ENCODE measurements at regions not wholly inside any gene's neighbourhood (a gene's known extent, or its start where the extent isn't known, plus 50 kb on each side); places are given as distances from the start of the nearest gene placed in this dataset.
A peak's percentile ranks its signal among the peaks of the same experiment; 100 is the strongest.
"Not testable (repeated sequence)": the region's sequence is repeated elsewhere in the genome, so short reads cannot be mapped to it uniquely, and the experiment has no call there.

GRCh38 chr6:27124252-27124657 is 123.2 kb upstream of the PRSS16 start:
- ChIA-PET CTCF (interaction anchor here (0.7 to 1.0 kb wide), 2 partner anchors 14 to 771 kb away, joined by 3 to 4 read pairs; no protein-coding TSS in a partner anchor), POLR2A (no interaction called here)
- no peak for DNase-seq (ENCODE audit: extremely low spot score)
- TF ChIP-seq CTCF (IDR thresholded peaks at IDR 0.05; ENCODE audit: control extremely low read depth, extremely low read depth, low read depth, missing control alignments), result no peak

- ChIA-PET POLR2A (interaction anchor here (1.1 kb wide), 1 partner anchor 21 kb away, joined by 15 read pairs; a partner anchor contains a TSS), CTCF (interaction anchor here (1.0 to 3.6 kb wide), 23 partner anchors 8 to 785 kb away, joined by 3 to 29 read pairs (median 3); no protein-coding TSS in a partner anchor)
- no peak for TF ChIP-seq CTCF (IDR thresholded peaks at IDR 0.05; ENCODE audit: control extremely low read depth, extremely low read depth, low read depth, missing control alignments)
- DNase-seq (ENCODE audit: extremely low spot score), result no peak
Observed at GRCh38 chr6:27126046-27126814, 121.3 kb upstream of the PRSS16 start.

DNA sequence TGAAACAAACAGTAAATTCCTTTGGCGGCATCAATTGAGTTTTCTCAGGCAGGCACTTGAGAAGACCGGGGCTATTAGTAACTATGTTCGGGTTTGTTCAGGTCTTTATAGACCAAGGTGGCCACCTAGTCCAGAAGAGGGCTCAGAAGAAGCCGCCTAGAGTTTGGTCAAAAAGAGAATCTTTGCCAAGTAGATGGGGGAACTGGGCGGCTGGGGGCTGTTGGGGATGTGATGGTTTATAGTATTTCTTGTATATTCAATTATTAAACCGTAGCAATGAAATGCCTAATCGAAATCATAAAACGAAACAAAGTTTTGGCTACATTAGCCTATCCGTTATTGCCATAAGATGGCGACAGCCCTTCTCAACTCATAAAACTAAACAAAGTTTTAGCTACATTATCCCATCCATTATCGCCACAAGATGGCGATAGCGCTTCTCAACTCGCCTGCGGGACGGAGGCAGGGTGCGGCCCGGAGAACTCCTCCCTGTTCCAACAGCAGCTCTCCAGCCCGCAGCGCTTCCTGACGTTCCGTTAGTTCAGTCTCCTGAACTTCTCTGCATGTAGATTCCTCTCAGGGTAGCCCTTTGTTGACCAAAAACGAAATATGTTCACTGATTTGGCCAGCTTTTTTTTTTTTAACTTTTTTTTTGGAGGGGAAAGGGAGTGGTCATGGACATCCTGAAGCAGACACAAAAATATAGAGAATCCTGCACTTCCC is 120.5 kb upstream of the PRSS16 start:
- TF ChIP-seq CTCF (IDR thresholded peaks at IDR 0.05; ENCODE audit: control extremely low read depth, extremely low read depth, low read depth, missing control alignments), result peak; percentile 90
- CTCF ChIA-PET, result interaction anchor here (0.7 to 3.6 kb wide), 34 partner anchors 8 to 944 kb away, joined by 3 to 29 read pairs (median 4); a partner anchor contains a TSS
- POLR2A ChIA-PET, result interaction anchor here (0.6 to 1.1 kb wide), 5 partner anchors 20 to 766 kb away, joined by 3 to 15 read pairs (median 3); a partner anchor contains a TSS
- DNase-seq (ENCODE audit: extremely low spot score), result peak; percentile 77

- ChIA-PET CTCF (interaction anchor here (0.9 to 3.6 kb wide), 8 partner anchors 11 to 945 kb away, joined by 3 to 29 read pairs (median 6); a partner anchor contains a TSS), POLR2A (interaction anchor here (1.7 kb wide), 1 partner anchor 19 kb away, joined by 6 read pairs; a partner anchor contains a TSS)
- DNase-seq (ENCODE audit: extremely low spot score), result not testable (repeated sequence)
Observed at GRCh38 chr6:27127874-27128273, 119.6 kb upstream of the PRSS16 start.

- no peak for DNase-seq (ENCODE audit: extremely low spot score)
- POLR2A ChIA-PET, result interaction anchor here (0.6 to 1.7 kb wide), 2 partner anchors 18 to 763 kb away, joined by 3 to 6 read pairs; a partner anchor contains a TSS
- TF ChIP-seq CTCF (IDR thresholded peaks at IDR 0.05; ENCODE audit: control extremely low read depth, extremely low read depth, low read depth, missing control alignments), result no peak
- CTCF ChIA-PET, result interaction anchor here (1.6 to 3.6 kb wide), 4 partner anchors 11 to 32 kb away, joined by 6 to 29 read pairs (median 17); a partner anchor contains a TSS
Observed at GRCh38 chr6:27128311-27129094, 119.0 kb upstream of the PRSS16 start.

GRCh38 chr6:27129095-27129815 is 118.2 kb upstream of the PRSS16 start:
- CTCF ChIA-PET, result interaction anchor here (2.9 to 3.9 kb wide), 3 partner anchors 18 to 31 kb away, joined by 19 to 29 read pairs (median 22); a partner anchor contains a TSS
- DNase-seq (ENCODE audit: extremely low spot score), result no peak
- POLR2A ChIA-PET, result interaction anchor here (0.6 to 1.7 kb wide), 2 partner anchors 18 to 762 kb away, joined by 3 to 6 read pairs; a partner anchor contains a TSS
- no peak for TF ChIP-seq CTCF (IDR thresholded peaks at IDR 0.05; ENCODE audit: control extremely low read depth, extremely low read depth, low read depth, missing control alignments)
